Cardiac muscle cell (in vitro differentiated cells and primary cell): ENCODE measurements at regions not wholly inside any gene's neighbourhood (a gene's known extent, or its start where the extent isn't known, plus 50 kb on each side); places are given as distances from the start of the nearest gene placed in this dataset.

ENCODE experiments used
- DNase-seq, 2 donors: peaks; one replicate each; pipeline versions ENCODE4 v3.0.0 to v3.0.0-alpha.2; 2010 to 2017; ENCODE audit warnings: low read depth in 1 of 2, low spot score in 1 of 2
- H3K27ac ChIP-seq: fragments of 200-600 bp; sonication (generic); 2 replicates; pipeline ENCODE4 v1.5.1; 2016
- H3K27me3 ChIP-seq: fragments of 200-600 bp; sonication (generic); 2 replicates; pipeline ENCODE4 v1.6.0; 2016; ENCODE audit warnings: control low read depth
- H3K36me3 ChIP-seq: fragments of 200-600 bp; sonication (generic); 2 replicates; pipeline ENCODE4 v1.5.1; 2016; ENCODE audit warnings: control low read depth
- H3K4me1 ChIP-seq: fragments of 200-600 bp; sonication (generic); 2 replicates; pipeline ENCODE4 v1.8.1; 2017; ENCODE audit warnings: low read depth, mild to moderate bottlenecking, mixed run types
- H3K4me3 ChIP-seq: fragments of 200-600 bp; sonication (generic); 2 replicates; pipeline ENCODE4 v1.5.1; 2016; ENCODE audit warnings: mild to moderate bottlenecking
- H3K9me3 ChIP-seq: fragments of 200-600 bp; sonication (generic); 2 replicates; pipeline ENCODE4 v1.5.1; 2017; ENCODE audit warnings: low read depth, mild to moderate bottlenecking, control low read depth
- CTCF ChIP-seq: IDR thresholded peaks from 2 replicates; pipeline ENCODE4 v1.5.1; 2012; ENCODE audit warnings: low read depth, mild to moderate bottlenecking, low read length

- no peak overlapping the region for H3K27ac ChIP-seq
- no peaks in the 10 kb centered on the region for H3K27me3 ChIP-seq
- no peak for DNase-seq
- H3K4me1 ChIP-seq: peaks cover 9% of the 10 kb centered on the region
- no peaks in the 10 kb centered on the region for H3K36me3 ChIP-seq
- TF ChIP-seq CTCF: no peak
- no peaks in the 10 kb centered on the region for H3K9me3 ChIP-seq
- H3K4me3 ChIP-seq: no peak overlapping the region
Measured at GRCh38 chr14:47790477-47790876, 115.1 kb upstream of the MDGA2 start.

GRCh38 chr14:47785058-47785457 is 109.7 kb upstream of the MDGA2 start:
- no peak for DNase-seq
- no peak for TF ChIP-seq CTCF

GRCh38 chr14:47778631-47779030 is 103.2 kb upstream of the MDGA2 start:
- no peak overlapping the region for H3K4me3 ChIP-seq
- no peaks in the 10 kb centered on the region for H3K9me3 ChIP-seq
- peak overlapping the region; percentile 65 for H3K27ac ChIP-seq
- no peaks in the 10 kb centered on the region for H3K27me3 ChIP-seq
- DNase-seq: peak in 1 of 2 donors; percentile 20
- peaks cover 22% of the 10 kb centered on the region for H3K4me1 ChIP-seq
- no peak for TF ChIP-seq CTCF
- H3K36me3 ChIP-seq: no peaks in the 10 kb centered on the region

More at GRCh38 chr14:47785058-47785457, 109.7 kb upstream of the MDGA2 start:
- Histone ChIP-seq H3K36me3 (no peaks in the 10 kb centered on the region), H3K9me3 (no peaks in the 10 kb centered on the region), H3K4me3 (no peak overlapping the region), H3K27ac (no peak overlapping the region), H3K4me1 (peaks cover 2% of the 10 kb centered on the region), H3K27me3 (no peaks in the 10 kb centered on the region)

- no peaks in the 10 kb centered on the region for H3K36me3 ChIP-seq
- H3K4me3 ChIP-seq: no peak overlapping the region
- peaks cover 3% of the 10 kb centered on the region for H3K4me1 ChIP-seq
- DNase-seq: no peak
- no peaks in the 10 kb centered on the region for H3K27me3 ChIP-seq
- H3K9me3 ChIP-seq: no peaks in the 10 kb centered on the region
- TF ChIP-seq CTCF: no peak
- H3K27ac ChIP-seq: no peak overlapping the region
Measured at GRCh38 chr14:47772652-47773051, 97.2 kb upstream of the MDGA2 start.

GRCh38 chr14:47763188-47763854 is 87.9 kb upstream of the MDGA2 start:
- TF ChIP-seq CTCF: no peak
- H3K36me3 ChIP-seq: no peaks in the 10 kb centered on the region
- no peaks in the 10 kb centered on the region for H3K9me3 ChIP-seq
- H3K4me3 ChIP-seq: no peak overlapping the region
- no peak overlapping the region for H3K27ac ChIP-seq
- DNase-seq: no peak
- no peaks in the 10 kb centered on the region for H3K4me1 ChIP-seq
- no peaks in the 10 kb centered on the region for H3K27me3 ChIP-seq
